ENCODE measurements at regions not wholly inside any gene's neighbourhood (a gene's known extent, or its start where the extent isn't known, plus 50 kb on each side); places are given as distances from the start of the nearest gene placed in this dataset.

DNA sequence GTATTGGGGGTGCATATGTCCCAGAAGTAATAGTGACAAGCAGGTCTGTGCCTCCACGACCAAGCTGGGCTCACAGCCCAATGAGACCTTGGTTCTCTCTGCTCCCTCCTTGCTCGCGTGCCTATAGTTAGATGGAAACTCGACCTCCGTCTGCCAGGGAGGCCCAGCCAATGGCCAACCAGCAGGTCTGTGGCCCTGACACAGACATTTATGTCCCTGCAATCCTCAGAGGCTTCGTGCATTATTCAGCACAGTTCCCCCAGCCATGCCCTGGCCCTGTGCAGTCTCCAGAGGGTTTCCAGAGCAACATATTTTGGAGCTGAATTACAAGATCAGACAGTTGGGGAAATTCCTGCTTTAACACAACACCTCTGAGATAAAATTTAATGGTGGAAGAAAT lies 105.1 kb downstream of the UQCRFS1 start:
- H3K9me3 ChIP-seq (ENCODE audit: control insufficient read depth, insufficient read depth, low read depth, low read length), result no peaks in the 10 kb centered on the region
- no peak overlapping the region for H3K4me3 ChIP-seq (ENCODE audit: low read depth, low read length)
- no peaks in the 10 kb centered on the region for H3K4me1 ChIP-seq (ENCODE audit: control insufficient read depth, insufficient read depth, low read length)
- ChIA-PET POLR2A (no interaction called here), CTCF (interaction anchor here (1.1 to 3.3 kb wide), 3 partner anchors 8 to 24 kb away, joined by 4 to 24 read pairs (median 6); no protein-coding TSS in a partner anchor)
- no peaks in the 10 kb centered on the region for H3K36me3 ChIP-seq (ENCODE audit: control insufficient read depth in 2 of 2, insufficient read depth in 1 of 2, low read length in 2 of 2)
- TF ChIP-seq ZNF37A (tag by site-specific recombination; IDR thresholded peaks at IDR 0.05), result no peak
- TF ChIP-seq, protein P1, sequence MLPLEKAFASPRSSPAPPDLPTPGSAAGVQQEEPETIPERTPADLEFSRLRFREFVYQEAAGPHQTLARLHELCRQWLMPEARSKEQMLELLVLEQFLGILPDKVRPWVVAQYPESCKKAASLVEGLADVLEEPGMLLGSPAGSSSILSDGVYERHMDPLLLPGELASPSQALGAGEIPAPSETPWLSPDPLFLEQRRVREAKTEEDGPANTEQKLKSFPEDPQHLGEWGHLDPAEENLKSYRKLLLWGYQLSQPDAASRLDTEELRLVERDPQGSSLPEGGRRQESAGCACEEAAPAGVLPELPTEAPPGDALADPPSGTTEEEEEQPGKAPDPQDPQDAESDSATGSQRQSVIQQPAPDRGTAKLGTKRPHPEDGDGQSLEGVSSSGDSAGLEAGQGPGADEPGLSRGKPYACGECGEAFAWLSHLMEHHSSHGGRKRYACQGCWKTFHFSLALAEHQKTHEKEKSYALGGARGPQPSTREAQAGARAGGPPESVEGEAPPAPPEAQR (tag by site-specific recombination; IDR thresholded peaks at IDR 0.05), result no peak
- TF ChIP-seq OSR2 (tag by site-specific recombination; IDR thresholded peaks at IDR 0.05), result no peak
- TF ChIP-seq ZNF423 (tag by site-specific recombination; IDR thresholded peaks at IDR 0.05), result no peak
- TF ChIP-seq ZXDB (tag by site-specific recombination; IDR thresholded peaks at IDR 0.05), result no peak
- TF ChIP-seq, protein P2, sequence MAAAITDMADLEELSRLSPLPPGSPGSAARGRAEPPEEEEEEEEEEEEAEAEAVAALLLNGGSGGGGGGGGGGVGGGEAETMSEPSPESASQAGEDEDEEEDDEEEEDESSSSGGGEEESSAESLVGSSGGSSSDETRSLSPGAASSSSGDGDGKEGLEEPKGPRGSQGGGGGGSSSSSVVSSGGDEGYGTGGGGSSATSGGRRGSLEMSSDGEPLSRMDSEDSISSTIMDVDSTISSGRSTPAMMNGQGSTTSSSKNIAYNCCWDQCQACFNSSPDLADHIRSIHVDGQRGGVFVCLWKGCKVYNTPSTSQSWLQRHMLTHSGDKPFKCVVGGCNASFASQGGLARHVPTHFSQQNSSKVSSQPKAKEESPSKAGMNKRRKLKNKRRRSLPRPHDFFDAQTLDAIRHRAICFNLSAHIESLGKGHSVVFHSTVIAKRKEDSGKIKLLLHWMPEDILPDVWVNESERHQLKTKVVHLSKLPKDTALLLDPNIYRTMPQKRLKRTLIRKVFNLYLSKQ (tag by site-specific recombination; IDR thresholded peaks at IDR 0.05; ENCODE audit: borderline replicate concordance), result no peak
- no peak for TF ChIP-seq ZNF677 (tag by site-specific recombination; IDR thresholded peaks at IDR 0.05)
- TF ChIP-seq ZNF473 (tag by site-specific recombination; IDR thresholded peaks at IDR 0.05), result no peak
- TF ChIP-seq ZNF596 (tag by site-specific recombination; IDR thresholded peaks at IDR 0.05), result no peak
- TF ChIP-seq ZNF514 (tag by site-specific recombination; IDR thresholded peaks at IDR 0.05), result no peak
- no peak for TF ChIP-seq ZNF664 (tag by site-specific recombination; IDR thresholded peaks at IDR 0.05)
- no peak for TF ChIP-seq ZNF114 (tag by site-specific recombination; IDR thresholded peaks at IDR 0.05)
- no peak for TF ChIP-seq OVOL3 (tag by site-specific recombination; IDR thresholded peaks at IDR 0.05)
- no peak for TF ChIP-seq YY1 (tag by site-specific recombination; IDR thresholded peaks at IDR 0.05)
- no peak for TF ChIP-seq ZNF10 (tag by site-specific recombination; IDR thresholded peaks at IDR 0.05)
- no peak for TF ChIP-seq ATF2 (tag by site-specific recombination; IDR thresholded peaks at IDR 0.05; ENCODE audit: low read depth)
- no peak for TF ChIP-seq ZNF76 (tag by site-specific recombination; IDR thresholded peaks at IDR 0.05; ENCODE audit: borderline replicate concordance, low read depth)
- no peak for TF ChIP-seq ZSCAN4 (tag by site-specific recombination; IDR thresholded peaks at IDR 0.05)
- TF ChIP-seq EGR2 (tag by site-specific recombination; IDR thresholded peaks at IDR 0.05; ENCODE audit: low read depth), result no peak
- no peak overlapping the region for H3K27ac ChIP-seq (ENCODE audit: extremely low read depth, low read depth, low read length)

- H3K4me3 ChIP-seq (ENCODE audit: low read depth, low read length), result no peak overlapping the region
- H3K36me3 ChIP-seq (ENCODE audit: control insufficient read depth in 2 of 2, insufficient read depth in 1 of 2, low read length in 2 of 2), result no peaks in the 10 kb centered on the region
- ChIA-PET POLR2A (no interaction called here), CTCF (interaction anchor here (0.6 to 1.8 kb wide), 4 partner anchors 15 to 1889 kb away, joined by 3 to 6 read pairs (median 4); no protein-coding TSS in a partner anchor)
- H3K4me1 ChIP-seq (ENCODE audit: control insufficient read depth, insufficient read depth, low read length), result no peaks in the 10 kb centered on the region
- H3K9me3 ChIP-seq (ENCODE audit: control insufficient read depth, insufficient read depth, low read depth, low read length), result no peaks in the 10 kb centered on the region
- no peak overlapping the region for H3K27ac ChIP-seq (ENCODE audit: extremely low read depth, low read depth, low read length)
- TF ChIP-seq, protein P3, sequence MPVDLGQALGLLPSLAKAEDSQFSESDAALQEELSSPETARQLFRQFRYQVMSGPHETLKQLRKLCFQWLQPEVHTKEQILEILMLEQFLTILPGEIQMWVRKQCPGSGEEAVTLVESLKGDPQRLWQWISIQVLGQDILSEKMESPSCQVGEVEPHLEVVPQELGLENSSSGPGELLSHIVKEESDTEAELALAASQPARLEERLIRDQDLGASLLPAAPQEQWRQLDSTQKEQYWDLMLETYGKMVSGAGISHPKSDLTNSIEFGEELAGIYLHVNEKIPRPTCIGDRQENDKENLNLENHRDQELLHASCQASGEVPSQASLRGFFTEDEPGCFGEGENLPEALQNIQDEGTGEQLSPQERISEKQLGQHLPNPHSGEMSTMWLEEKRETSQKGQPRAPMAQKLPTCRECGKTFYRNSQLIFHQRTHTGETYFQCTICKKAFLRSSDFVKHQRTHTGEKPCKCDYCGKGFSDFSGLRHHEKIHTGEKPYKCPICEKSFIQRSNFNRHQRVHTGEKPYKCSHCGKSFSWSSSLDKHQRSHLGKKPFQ (tag by site-specific recombination; IDR thresholded peaks at IDR 0.05), result no peak
- TF ChIP-seq ZNF174 (tag by site-specific recombination; IDR thresholded peaks at IDR 0.05) (no peak), GFI1B (tag by site-specific recombination; IDR thresholded peaks at IDR 0.05) (no peak), ZXDB (tag by site-specific recombination; IDR thresholded peaks at IDR 0.05) (no peak), ZNF335 (tag by site-specific recombination; conservative IDR thresholded peaks at IDR 0.05) (no peak), ZNF548 (tag by site-specific recombination; IDR thresholded peaks at IDR 0.05) (no peak), ZNF660 (tag by site-specific recombination; IDR thresholded peaks at IDR 0.05) (no peak), ZNF23 (tag by site-specific recombination; IDR thresholded peaks at IDR 0.05; ENCODE audit: borderline replicate concordance) (no peak), ZNF354C (tag by site-specific recombination; IDR thresholded peaks at IDR 0.05; ENCODE audit: borderline replicate concordance, low read depth) (no peak), HOXA7 (CRISPR knock-in tag; IDR thresholded peaks at IDR 0.05; ENCODE audit: borderline replicate concordance) (no peak), ZNF530 (tag by site-specific recombination; IDR thresholded peaks at IDR 0.05; ENCODE audit: low read depth) (no peak), ZNF549 (tag by site-specific recombination; IDR thresholded peaks at IDR 0.05) (no peak), WT1 (tag by site-specific recombination; IDR thresholded peaks at IDR 0.05) (no peak)
Observed at GRCh38 chr19:29106346-29106885, 106.5 kb downstream of the UQCRFS1 start.
